Neutrophil (primary cell): ENCODE measurements at regions not wholly inside any gene's neighbourhood (a gene's known extent, or its start where the extent isn't known, plus 50 kb on each side); places are given as distances from the start of the nearest gene placed in this dataset.

Experiments used
- H3K27ac ChIP-seq: fragments of 200-600 bp; sonication (generic); 2 replicates; pipeline ENCODE4 v1.5.1; 2016; ENCODE audit warnings: mild to moderate bottlenecking, moderate library complexity
- H3K27me3 ChIP-seq: fragments of 200-600 bp; sonication (generic); 2 replicates; pipeline ENCODE4 v1.6.0; 2016; ENCODE audit warnings: mild to moderate bottlenecking
- H3K36me3 ChIP-seq: fragments of 200-600 bp; sonication (generic); 2 replicates; pipeline ENCODE4 v1.5.1; 2017
- H3K4me1 ChIP-seq, 2 experiments: fragments of 200-600 bp in 1 of 2; sonication (generic) in 1 of 2; 1 replicate in 1 of 2; 2 replicates in 1 of 2; pipeline versions ENCODE4 v1.5.1 to v1.6.1; 2013 to 2016; ENCODE audit warnings: low read depth in 1 of 2, low read length in 1 of 2, mild to moderate bottlenecking in 1 of 2, moderate library complexity in 1 of 2; ENCODE audit not compliant: control insufficient read depth in 1 of 2, insufficient read depth in 1 of 2
- H3K4me3 ChIP-seq, 2 experiments: fragments of 200-600 bp in 1 of 2; sonication (generic) in 1 of 2; 1 replicate in 1 of 2; 2 replicates in 1 of 2; pipeline ENCODE4 v1.5.1; 2013 to 2016; ENCODE audit warnings: low read depth in 1 of 2, low read length in 1 of 2, mild to moderate bottlenecking in 1 of 2, moderate library complexity in 1 of 2
- H3K9me3 ChIP-seq: fragments of 200-600 bp; sonication (generic); 2 replicates; pipeline ENCODE4 v1.5.1; 2016
- CTCF ChIP-seq: fragments of 200-600 bp; sonication (generic); IDR thresholded peaks from 2 replicates; pipeline ENCODE4 v1.5.1; 2016; ENCODE audit warnings: antibody characterized with exemption

- Histone ChIP-seq H3K9me3 (no peaks in the 10 kb centered on the region), H3K4me3 (no peak overlapping the region), H3K27ac (no peak overlapping the region), H3K27me3 (no peaks in the 10 kb centered on the region), H3K36me3 (no peaks in the 10 kb centered on the region), H3K4me1 (no peaks in the 10 kb centered on the region)
- TF ChIP-seq CTCF = no peak
Measured at GRCh38 chr7:27299861-27300260, 57.3 kb downstream of the EVX1 start.

GRCh38 chr7:27300421-27300820, 57.8 kb downstream of the EVX1 start:
- Histone ChIP-seq H3K4me3 (no peak overlapping the region), H3K4me1 (no peaks in the 10 kb centered on the region), H3K36me3 (no peaks in the 10 kb centered on the region), H3K9me3 (no peaks in the 10 kb centered on the region), H3K27ac (no peak overlapping the region), H3K27me3 (no peaks in the 10 kb centered on the region)
- TF ChIP-seq CTCF = no peak

- no peaks in the 10 kb centered on the region for H3K36me3 ChIP-seq
- no peak overlapping the region for H3K4me3 ChIP-seq
- no peaks in the 10 kb centered on the region for H3K9me3 ChIP-seq
- no peaks in the 10 kb centered on the region for H3K4me1 ChIP-seq
- H3K27me3 ChIP-seq = no peaks in the 10 kb centered on the region
- H3K27ac ChIP-seq = no peak overlapping the region
- no peak for TF ChIP-seq CTCF
Measured at GRCh38 chr7:27302590-27302989, 60.0 kb downstream of the EVX1 start.

- Histone ChIP-seq H3K4me1 (no peaks in the 10 kb centered on the region), H3K36me3 (no peaks in the 10 kb centered on the region), H3K27ac (no peak overlapping the region), H3K27me3 (no peaks in the 10 kb centered on the region), H3K9me3 (no peaks in the 10 kb centered on the region), H3K4me3 (no peak overlapping the region)
- TF ChIP-seq CTCF = no peak
Measured at GRCh38 chr7:27303026-27303425, 60.4 kb downstream of the EVX1 start.

- no peak overlapping the region for H3K4me3 ChIP-seq
- no peaks in the 10 kb centered on the region for H3K9me3 ChIP-seq
- no peak for TF ChIP-seq CTCF
- H3K27me3 ChIP-seq = no peaks in the 10 kb centered on the region
- no peaks in the 10 kb centered on the region for H3K4me1 ChIP-seq
- no peak overlapping the region for H3K27ac ChIP-seq
- no peaks in the 10 kb centered on the region for H3K36me3 ChIP-seq
Measured at GRCh38 chr7:27305854-27306253, 63.3 kb downstream of the EVX1 start.

GRCh38 chr7:27312820-27313219, 70.2 kb downstream of the EVX1 start:
- no peak overlapping the region for H3K4me3 ChIP-seq
- H3K27ac ChIP-seq = no peak overlapping the region
- TF ChIP-seq CTCF = no peak
- H3K36me3 ChIP-seq = no peaks in the 10 kb centered on the region
- no peaks in the 10 kb centered on the region for H3K4me1 ChIP-seq
- no peaks in the 10 kb centered on the region for H3K9me3 ChIP-seq
- H3K27me3 ChIP-seq = peaks cover 24% of the 10 kb centered on the region
